Loucy (cell line): ENCODE measurements at regions not wholly inside any gene's neighbourhood (a gene's known extent, or its start where the extent isn't known, plus 50 kb on each side); places are given as distances from the start of the nearest gene placed in this dataset.

Experiments used
- H2AFZ ChIP-seq: fragments of 200-600 bp; sonication (generic); 2 replicates; pipeline ENCODE4 v1.6.0; 2016; ENCODE audit warnings: antibody characterized with exemption, mild to moderate bottlenecking, low read length, moderate library complexity
- H3F3A ChIP-seq: fragments of 200-600 bp; 2 replicates; pipeline ENCODE4 v1.6.0; 2016; ENCODE audit warnings: antibody characterized with exemption, low read depth, mild to moderate bottlenecking
- H3K27me3 ChIP-seq: fragments of 200-600 bp; sonication (generic); 2 replicates; pipeline ENCODE4 v1.6.1; 2014; ENCODE audit warnings: low read length, mild to moderate bottlenecking; ENCODE audit not compliant: insufficient read depth, poor library complexity, severe bottlenecking
- H3K36me3 ChIP-seq: fragments of 200-600 bp; sonication (generic); 2 replicates; pipeline ENCODE4 v1.6.1; 2016; ENCODE audit warnings: low read length; ENCODE audit not compliant: insufficient read depth
- H3K4me1 ChIP-seq: fragments of 200-600 bp; sonication (generic); 2 replicates; pipeline ENCODE4 v1.5.1; 2014; ENCODE audit warnings: low read length, mild to moderate bottlenecking; ENCODE audit not compliant: insufficient read depth, poor library complexity, severe bottlenecking
- H3K4me2 ChIP-seq: fragments of 200-600 bp; sonication (generic); 2 replicates; pipeline ENCODE4 v1.6.0; 2014; ENCODE audit warnings: antibody characterized with exemption, low read length, low read depth, mild to moderate bottlenecking; ENCODE audit not compliant: poor library complexity, severe bottlenecking
- H3K4me3 ChIP-seq: fragments of 200-600 bp; sonication (generic); 2 replicates; pipeline ENCODE4 v1.5.1; 2014; ENCODE audit warnings: low read length, mild to moderate bottlenecking, mixed read lengths; ENCODE audit not compliant: poor library complexity, severe bottlenecking
- H3K79me2 ChIP-seq: fragments of 200-600 bp; sonication (generic); 2 replicates; pipeline ENCODE4 v1.6.1; 2014; ENCODE audit warnings: low read length; ENCODE audit not compliant: insufficient read depth
- H3K9ac ChIP-seq: fragments of 200-600 bp; sonication (generic); 2 replicates; pipeline ENCODE4 v1.6.0; 2014; ENCODE audit warnings: mild to moderate bottlenecking, low read depth, low read length, moderate library complexity; ENCODE audit not compliant: poor library complexity, severe bottlenecking
- H3K9me2 ChIP-seq: fragments of 200-600 bp; sonication (generic); replicated peaks from 2 replicates; pipeline ENCODE4 v1.6.1; 2016; ENCODE audit warnings: low read depth, low read length, mixed read lengths
- H3K9me3 ChIP-seq: fragments of 200-600 bp; sonication (generic); 2 replicates; pipeline ENCODE4 v1.6.1; 2014; ENCODE audit warnings: mild to moderate bottlenecking, antibody characterized with exemption, low read length, low read depth; ENCODE audit not compliant: insufficient read depth
- H4K20me1 ChIP-seq: fragments of 200-600 bp; sonication (generic); 2 replicates; pipeline ENCODE4 v1.6.0; 2014; ENCODE audit warnings: antibody characterized with exemption, low read length, mild to moderate bottlenecking; ENCODE audit not compliant: insufficient read depth, poor library complexity, severe bottlenecking
- EZH2phosphoT487 ChIP-seq: fragments of 200-600 bp; IDR thresholded peaks from 2 replicates; pipeline ENCODE4 v1.6.1; 2018; ENCODE audit warnings: antibody characterized with exemption, mild to moderate bottlenecking, moderate library complexity, borderline replicate concordance
- TF ChIP-seq, protein P1 (sequence below): fragments of 200-600 bp; sonication (generic); conservative IDR thresholded peaks from 2 replicates; pipeline ENCODE4 v1.5.1; 2014; ENCODE audit warnings: mild to moderate bottlenecking, antibody characterized with exemption, low read length

DNA sequence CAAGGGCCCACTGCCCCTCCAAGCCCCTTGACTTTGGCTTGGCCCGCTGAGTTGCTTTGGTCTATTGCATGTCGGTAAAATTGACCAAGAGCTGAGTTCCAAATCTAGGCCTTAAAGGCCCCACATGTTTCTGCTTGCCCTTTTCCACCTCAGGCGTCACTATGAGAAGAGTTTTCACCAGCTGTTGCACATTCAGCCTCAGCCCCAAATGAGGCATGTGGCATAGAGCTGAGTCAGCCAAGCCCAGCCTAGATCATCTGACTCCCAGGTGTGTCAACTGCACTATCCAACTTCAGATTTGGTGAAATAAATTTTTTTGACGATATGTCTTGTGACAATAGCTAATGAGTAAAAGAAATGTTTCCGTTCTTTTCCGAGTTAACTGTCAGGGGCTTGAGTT is 424.5 kb upstream of the FAM47C start:
- no peaks in the 10 kb centered on the region for H3K27me3 ChIP-seq
- no peaks in the 10 kb centered on the region for H3F3A ChIP-seq
- TF ChIP-seq EZH2phosphoT487 = no peak
- TF ChIP-seq, protein P1, sequence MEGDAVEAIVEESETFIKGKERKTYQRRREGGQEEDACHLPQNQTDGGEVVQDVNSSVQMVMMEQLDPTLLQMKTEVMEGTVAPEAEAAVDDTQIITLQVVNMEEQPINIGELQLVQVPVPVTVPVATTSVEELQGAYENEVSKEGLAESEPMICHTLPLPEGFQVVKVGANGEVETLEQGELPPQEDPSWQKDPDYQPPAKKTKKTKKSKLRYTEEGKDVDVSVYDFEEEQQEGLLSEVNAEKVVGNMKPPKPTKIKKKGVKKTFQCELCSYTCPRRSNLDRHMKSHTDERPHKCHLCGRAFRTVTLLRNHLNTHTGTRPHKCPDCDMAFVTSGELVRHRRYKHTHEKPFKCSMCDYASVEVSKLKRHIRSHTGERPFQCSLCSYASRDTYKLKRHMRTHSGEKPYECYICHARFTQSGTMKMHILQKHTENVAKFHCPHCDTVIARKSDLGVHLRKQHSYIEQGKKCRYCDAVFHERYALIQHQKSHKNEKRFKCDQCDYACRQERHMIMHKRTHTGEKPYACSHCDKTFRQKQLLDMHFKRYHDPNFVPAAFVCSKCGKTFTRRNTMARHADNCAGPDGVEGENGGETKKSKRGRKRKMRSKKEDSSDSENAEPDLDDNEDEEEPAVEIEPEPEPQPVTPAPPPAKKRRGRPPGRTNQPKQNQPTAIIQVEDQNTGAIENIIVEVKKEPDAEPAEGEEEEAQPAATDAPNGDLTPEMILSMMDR = no peak
- H2AFZ ChIP-seq = no peak overlapping the region
- no peaks in the 10 kb centered on the region for H3K79me2 ChIP-seq
- H3K9ac ChIP-seq = no peak overlapping the region
- H4K20me1 ChIP-seq = no peaks in the 10 kb centered on the region
- H3K9me3 ChIP-seq = no peaks in the 10 kb centered on the region
- no peak overlapping the region for H3K4me3 ChIP-seq
- no peaks in the 10 kb centered on the region for H3K9me2 ChIP-seq
- H3K36me3 ChIP-seq = no peaks in the 10 kb centered on the region
- no peak overlapping the region for H3K4me2 ChIP-seq
- H3K4me1 ChIP-seq = no peaks in the 10 kb centered on the region

DNA sequence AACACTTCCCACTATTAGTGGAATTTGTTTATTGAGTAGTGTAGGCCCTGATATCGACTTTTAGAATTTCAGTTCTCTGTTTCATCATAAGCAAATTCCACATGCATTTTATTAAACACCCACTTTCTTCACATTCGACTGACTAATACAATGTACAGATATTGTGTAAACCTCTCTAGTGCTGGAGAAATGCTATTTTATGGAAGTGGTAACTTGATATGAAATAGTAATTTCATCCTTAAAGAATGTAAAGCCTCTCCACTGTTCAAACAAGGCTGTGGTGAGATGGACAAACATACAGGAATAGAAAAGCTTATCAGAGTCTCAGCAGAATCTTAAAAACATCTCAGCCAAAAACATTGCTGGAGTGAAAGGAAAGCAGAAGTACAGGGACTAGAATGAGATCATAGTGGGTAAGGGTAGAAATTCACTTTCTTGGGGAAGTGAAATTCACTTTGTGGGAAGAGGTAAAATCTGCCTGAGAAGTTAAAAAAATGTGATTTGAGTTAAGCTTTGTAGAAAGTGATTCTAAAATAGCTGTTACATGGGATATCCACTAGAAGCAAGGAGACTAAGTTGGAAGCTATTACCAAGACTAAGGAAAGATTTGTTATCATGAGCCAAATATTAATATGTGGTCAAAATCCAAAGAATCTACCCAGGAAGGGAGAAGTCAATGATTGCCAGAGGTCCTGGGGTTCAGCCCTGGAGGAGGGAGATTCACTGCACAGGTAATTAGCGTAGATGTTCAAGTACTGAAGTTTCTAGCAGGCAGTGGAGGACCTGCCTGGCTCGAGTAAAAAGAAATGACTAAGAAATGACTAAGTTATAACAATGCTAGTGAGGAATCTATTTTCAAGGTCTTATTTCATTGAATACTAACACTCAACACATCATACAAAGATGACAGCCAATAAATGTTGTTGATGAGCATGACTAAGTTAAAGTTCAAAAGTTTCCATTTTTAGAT is 398.3 kb upstream of the FAM47C start:
- Histone ChIP-seq H2AFZ (no peak overlapping the region), H3K9me3 (no peaks in the 10 kb centered on the region), H3K4me2 (no peak overlapping the region), H3K9me2 (no peaks in the 10 kb centered on the region), H3K27me3 (no peaks in the 10 kb centered on the region), H3K79me2 (no peaks in the 10 kb centered on the region), H3K4me3 (no peak overlapping the region), H4K20me1 (no peaks in the 10 kb centered on the region), H3F3A (no peaks in the 10 kb centered on the region), H3K9ac (no peak overlapping the region), H3K36me3 (no peaks in the 10 kb centered on the region), H3K4me1 (no peaks in the 10 kb centered on the region)
- TF ChIP-seq EZH2phosphoT487 = no peak
- TF ChIP-seq, protein P1 = no peak

DNA sequence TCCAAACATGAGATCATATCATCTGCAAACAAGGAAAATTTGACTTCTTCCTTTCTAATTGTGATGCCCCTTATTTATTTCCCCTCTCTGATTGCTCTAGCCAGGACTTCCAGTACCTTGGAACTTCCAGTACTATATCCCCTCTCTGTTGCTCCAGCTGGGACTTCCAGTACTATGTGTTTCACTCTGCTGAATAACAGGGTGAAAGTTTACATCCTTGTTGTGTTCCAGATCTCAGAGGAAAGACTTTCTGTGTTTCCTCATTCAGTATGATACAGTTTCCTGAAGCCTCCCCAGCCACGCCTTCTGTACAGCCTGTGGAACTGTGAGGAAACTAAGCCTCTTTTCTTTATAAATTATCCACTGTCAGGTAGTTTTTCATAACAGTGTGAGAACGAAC is 381.3 kb upstream of the FAM47C start:
- H3K36me3 ChIP-seq = no peaks in the 10 kb centered on the region
- no peaks in the 10 kb centered on the region for H3K9me2 ChIP-seq
- no peaks in the 10 kb centered on the region for H3K9me3 ChIP-seq
- H3K79me2 ChIP-seq = no peaks in the 10 kb centered on the region
- TF ChIP-seq, protein P1 = no peak
- no peak for TF ChIP-seq EZH2phosphoT487
- H3K4me3 ChIP-seq = no peak overlapping the region
- H4K20me1 ChIP-seq = no peaks in the 10 kb centered on the region
- no peak overlapping the region for H3K9ac ChIP-seq
- H3K27me3 ChIP-seq = no peaks in the 10 kb centered on the region
- H3F3A ChIP-seq = no peaks in the 10 kb centered on the region
- H2AFZ ChIP-seq = no peak overlapping the region
- no peak overlapping the region for H3K4me2 ChIP-seq
- H3K4me1 ChIP-seq = no peaks in the 10 kb centered on the region
